ENCODE measurements at regions not wholly inside any gene's neighbourhood (a gene's known extent, or its start where the extent isn't known, plus 50 kb on each side); places are given as distances from the start of the nearest gene placed in this dataset.

- TF ChIP-seq CTCF (IDR thresholded peaks at IDR 0.05) (no peak), POLR2A (IDR thresholded peaks at IDR 0.05) (no peak)
These were observed 404.8 kb upstream of the ACVR2A start for GRCh38 chr2:147439986-147440385.
